Loucy (cell line): ENCODE measurements at regions not wholly inside any gene's neighbourhood (a gene's known extent, or its start where the extent isn't known, plus 50 kb on each side); places are given as distances from the start of the nearest gene placed in this dataset.

Source experiments
- H2AFZ ChIP-seq: fragments of 200-600 bp; sonication (generic); 2 replicates; pipeline ENCODE4 v1.6.0; 2016; ENCODE audit warnings: antibody characterized with exemption, mild to moderate bottlenecking, low read length, moderate library complexity
- H3F3A ChIP-seq: fragments of 200-600 bp; 2 replicates; pipeline ENCODE4 v1.6.0; 2016; ENCODE audit warnings: antibody characterized with exemption, low read depth, mild to moderate bottlenecking
- H3K27me3 ChIP-seq: fragments of 200-600 bp; sonication (generic); 2 replicates; pipeline ENCODE4 v1.6.1; 2014; ENCODE audit warnings: low read length, mild to moderate bottlenecking; ENCODE audit not compliant: insufficient read depth, poor library complexity, severe bottlenecking
- H3K36me3 ChIP-seq: fragments of 200-600 bp; sonication (generic); 2 replicates; pipeline ENCODE4 v1.6.1; 2016; ENCODE audit warnings: low read length; ENCODE audit not compliant: insufficient read depth
- H3K4me1 ChIP-seq: fragments of 200-600 bp; sonication (generic); 2 replicates; pipeline ENCODE4 v1.5.1; 2014; ENCODE audit warnings: low read length, mild to moderate bottlenecking; ENCODE audit not compliant: insufficient read depth, poor library complexity, severe bottlenecking
- H3K4me2 ChIP-seq: fragments of 200-600 bp; sonication (generic); 2 replicates; pipeline ENCODE4 v1.6.0; 2014; ENCODE audit warnings: antibody characterized with exemption, low read length, low read depth, mild to moderate bottlenecking; ENCODE audit not compliant: poor library complexity, severe bottlenecking
- H3K4me3 ChIP-seq: fragments of 200-600 bp; sonication (generic); 2 replicates; pipeline ENCODE4 v1.5.1; 2014; ENCODE audit warnings: low read length, mild to moderate bottlenecking, mixed read lengths; ENCODE audit not compliant: poor library complexity, severe bottlenecking
- H3K79me2 ChIP-seq: fragments of 200-600 bp; sonication (generic); 2 replicates; pipeline ENCODE4 v1.6.1; 2014; ENCODE audit warnings: low read length; ENCODE audit not compliant: insufficient read depth
- H3K9ac ChIP-seq: fragments of 200-600 bp; sonication (generic); 2 replicates; pipeline ENCODE4 v1.6.0; 2014; ENCODE audit warnings: mild to moderate bottlenecking, low read depth, low read length, moderate library complexity; ENCODE audit not compliant: poor library complexity, severe bottlenecking
- H3K9me2 ChIP-seq: fragments of 200-600 bp; sonication (generic); replicated peaks from 2 replicates; pipeline ENCODE4 v1.6.1; 2016; ENCODE audit warnings: low read depth, low read length, mixed read lengths
- H3K9me3 ChIP-seq: fragments of 200-600 bp; sonication (generic); 2 replicates; pipeline ENCODE4 v1.6.1; 2014; ENCODE audit warnings: mild to moderate bottlenecking, antibody characterized with exemption, low read length, low read depth; ENCODE audit not compliant: insufficient read depth
- H4K20me1 ChIP-seq: fragments of 200-600 bp; sonication (generic); 2 replicates; pipeline ENCODE4 v1.6.0; 2014; ENCODE audit warnings: antibody characterized with exemption, low read length, mild to moderate bottlenecking; ENCODE audit not compliant: insufficient read depth, poor library complexity, severe bottlenecking
- CTCF ChIP-seq: fragments of 200-600 bp; sonication (generic); conservative IDR thresholded peaks from 2 replicates; pipeline ENCODE4 v1.5.1; 2014; ENCODE audit warnings: mild to moderate bottlenecking, antibody characterized with exemption, low read length
- EZH2phosphoT487 ChIP-seq: fragments of 200-600 bp; IDR thresholded peaks from 2 replicates; pipeline ENCODE4 v1.6.1; 2018; ENCODE audit warnings: antibody characterized with exemption, mild to moderate bottlenecking, moderate library complexity, borderline replicate concordance

- H4K20me1 ChIP-seq, result no peaks in the 10 kb centered on the region
- H3K9me2 ChIP-seq, result no peaks in the 10 kb centered on the region
- H3K4me2 ChIP-seq, result no peak overlapping the region
- no peak overlapping the region for H3K9ac ChIP-seq
- H3K9me3 ChIP-seq, result no peaks in the 10 kb centered on the region
- H3K79me2 ChIP-seq, result no peaks in the 10 kb centered on the region
- no peaks in the 10 kb centered on the region for H3K36me3 ChIP-seq
- H3F3A ChIP-seq, result no peaks in the 10 kb centered on the region
- no peak overlapping the region for H2AFZ ChIP-seq
- TF ChIP-seq CTCF (no peak), EZH2phosphoT487 (no peak)
- no peaks in the 10 kb centered on the region for H3K27me3 ChIP-seq
- H3K4me1 ChIP-seq, result no peaks in the 10 kb centered on the region
- H3K4me3 ChIP-seq, result no peak overlapping the region
These were observed 276.9 kb downstream of the RPS24 start for GRCh38 chr10:78310481-78311080.

- H3K27me3 ChIP-seq, result no peaks in the 10 kb centered on the region
- H4K20me1 ChIP-seq, result no peaks in the 10 kb centered on the region
- no peak overlapping the region for H3K4me3 ChIP-seq
- no peaks in the 10 kb centered on the region for H3F3A ChIP-seq
- no peaks in the 10 kb centered on the region for H3K9me2 ChIP-seq
- TF ChIP-seq EZH2phosphoT487 (no peak), CTCF (no peak)
- no peaks in the 10 kb centered on the region for H3K36me3 ChIP-seq
- no peak overlapping the region for H3K4me2 ChIP-seq
- H2AFZ ChIP-seq, result no peak overlapping the region
- no peak overlapping the region for H3K9ac ChIP-seq
- no peaks in the 10 kb centered on the region for H3K9me3 ChIP-seq
- H3K79me2 ChIP-seq, result no peaks in the 10 kb centered on the region
- H3K4me1 ChIP-seq, result no peaks in the 10 kb centered on the region
These were observed 278.8 kb downstream of the RPS24 start for GRCh38 chr10:78312197-78313047.

GRCh38 chr10:78313048-78313381 is 279.4 kb downstream of the RPS24 start:
- Histone ChIP-seq H3F3A (no peaks in the 10 kb centered on the region), H3K4me1 (no peaks in the 10 kb centered on the region), H3K9me3 (no peaks in the 10 kb centered on the region), H3K9ac (no peak overlapping the region), H3K9me2 (no peaks in the 10 kb centered on the region), H3K4me2 (no peak overlapping the region), H3K27me3 (no peaks in the 10 kb centered on the region), H3K4me3 (no peak overlapping the region), H4K20me1 (no peaks in the 10 kb centered on the region), H3K36me3 (no peaks in the 10 kb centered on the region), H3K79me2 (no peaks in the 10 kb centered on the region), H2AFZ (no peak overlapping the region)
- no peak for TF ChIP-seq CTCF
- no peak for TF ChIP-seq EZH2phosphoT487
